ENCODE measurements at regions not wholly inside any gene's neighbourhood (a gene's known extent, or its start where the extent isn't known, plus 50 kb on each side); places are given as distances from the start of the nearest gene placed in this dataset.

- TF ChIP-seq POLR2A (IDR thresholded peaks at IDR 0.05) (no peak), CTCF (IDR thresholded peaks at IDR 0.05 in 4 of 5, conservative IDR thresholded peaks at IDR 0.05 in 1 of 5) (no peak)
Observed at GRCh38 chr2:188220535-188220934, 71.1 kb upstream of the GULP1 start.

All from gastrocnemius medialis (tissue), 4 donors.